H1 (cell line): ENCODE measurements at regions not wholly inside any gene's neighbourhood (a gene's known extent, or its start where the extent isn't known, plus 50 kb on each side); places are given as distances from the start of the nearest gene placed in this dataset.

Source experiments
- CBX5 ChIP-seq: fragments of 300-800, 300-1000 bp; sonication (generic); IDR thresholded peaks from 2 replicates; pipeline ENCODE4 v1.7.1; 2016; ENCODE audit warnings: antibody characterized with exemption, low read length, low read depth
- CHD7 ChIP-seq: fragments of 300-600 bp; sonication (generic); IDR thresholded peaks from 2 replicates; pipeline ENCODE4 v1.7.1; 2012; ENCODE audit warnings: low read length, moderate library complexity, mild to moderate bottlenecking, inconsistent platforms; ENCODE audit not compliant: insufficient replicate concordance
- E2F6 ChIP-seq: IDR thresholded peaks from 2 replicates; pipeline ENCODE4 v1.6.1; 2012; ENCODE audit warnings: inconsistent platforms
- EGR1 ChIP-seq: IDR thresholded peaks from 2 replicates; pipeline ENCODE4 v1.6.1; 2011; ENCODE audit warnings: low read depth, low read length, borderline replicate concordance
- EP300 ChIP-seq, 2 experiments: IDR thresholded peaks; 1 replicate in 1 of 2; 2 replicates in 1 of 2; pipeline ENCODE4 v1.6.1; 2011 to 2012; ENCODE audit warnings: low read depth in 2 of 2, low read length in 2 of 2, mild to moderate bottlenecking in 2 of 2, borderline replicate concordance in 1 of 2, inconsistent platforms in 1 of 2, moderate library complexity in 1 of 2
- EZH2 ChIP-seq: fragments of 200-600 bp; sonication (generic); IDR thresholded peaks from 2 replicates; pipeline ENCODE4 v1.7.1; 2012; ENCODE audit warnings: low read depth, mild to moderate bottlenecking, moderate library complexity, low read length, inconsistent platforms; ENCODE audit not compliant: severe bottlenecking
- GABPA ChIP-seq: IDR thresholded peaks from 2 replicates; pipeline ENCODE4 v1.6.1; 2011; ENCODE audit warnings: mild to moderate bottlenecking, low read length, moderate library complexity, borderline replicate concordance; ENCODE audit not compliant: insufficient read depth
- MAFK ChIP-seq: IDR thresholded peaks from 2 replicates; pipeline ENCODE4 v1.6.1; 2012; ENCODE audit warnings: low read depth, mild to moderate bottlenecking, improper control_type of control experiment, low read length
- POLR2A ChIP-seq, 2 experiments: IDR thresholded peaks; 1 replicate in 1 of 2; 2 replicates in 1 of 2; pipeline ENCODE4 v1.6.1; 2011; ENCODE audit warnings: low read depth in 2 of 2, low read length in 2 of 2, mild to moderate bottlenecking in 2 of 2; ENCODE audit errors: control extremely low read depth in 1 of 2
- RFX5 ChIP-seq: IDR thresholded peaks from 2 replicates; pipeline ENCODE4 v1.6.1; 2011; ENCODE audit warnings: low read depth, low read length, improper control_type of control experiment, borderline replicate concordance
- SP2 ChIP-seq: IDR thresholded peaks from 2 replicates; pipeline ENCODE4 v1.6.1; 2012; ENCODE audit warnings: mild to moderate bottlenecking, low read length, inconsistent platforms
- SP4 ChIP-seq: IDR thresholded peaks from 2 replicates; pipeline ENCODE4 v1.6.1; 2012; ENCODE audit warnings: low read length, inconsistent platforms

- TF ChIP-seq CHD7, result no peak
- no peak for TF ChIP-seq CBX5
- TF ChIP-seq POLR2A (IDR thresholded peaks at IDR 0.05; ENCODE audit: control extremely low read depth in 1 of 2, low read depth in 2 of 2, low read length in 2 of 2), result no peak
- TF ChIP-seq MAFK, result no peak
- TF ChIP-seq EGR1, result no peak
- no peak for TF ChIP-seq GABPA
- TF ChIP-seq EP300 (IDR thresholded peaks at IDR 0.05; ENCODE audit: borderline replicate concordance in 1 of 2, low read depth in 2 of 2, low read length in 2 of 2), result no peak
- no peak for TF ChIP-seq E2F6
- TF ChIP-seq EZH2, result no peak
- no peak for TF ChIP-seq RFX5
- no peak for TF ChIP-seq SP2
- TF ChIP-seq SP4, result no peak
Measured at GRCh38 chr7:25802057-25802456, 349.9 kb upstream of the NFE2L3 start (continued).
